ENCODE measurements at regions not wholly inside any gene's neighbourhood (a gene's known extent, or its start where the extent isn't known, plus 50 kb on each side); places are given as distances from the start of the nearest gene placed in this dataset.
"Not testable (repeated sequence)": the region's sequence is repeated elsewhere in the genome, so short reads cannot be mapped to it uniquely, and the experiment has no call there.

GRCh38 chr11:134944131-134944530 lies 532.1 kb upstream of the B3GAT1 start:
- ChIA-PET CTCF (no interaction called here), POLR2A (no interaction called here)
- H3K27me3 Mint-ChIP-seq (ENCODE audit: insufficient read depth, unreplicated experiment) = no peaks in the 10 kb centered on the region
- DNase-seq (ENCODE audit: unreplicated experiment) = no peak
- no peaks in the 10 kb centered on the region for H3K4me1 Mint-ChIP-seq (ENCODE audit: insufficient read depth, unreplicated experiment)
- intact Hi-C loops (cut with micrococcal nuclease) = no loop called here
- no TSS peak for BruUV-seq (replicated peaks)
- no peak for TF ChIP-seq CTCF (IDR thresholded peaks at IDR 0.05; ENCODE audit: unreplicated experiment)
- no peaks in the 10 kb centered on the region for H3K36me3 Mint-ChIP-seq (ENCODE audit: insufficient read depth, unreplicated experiment)
- peaks cover 15% of the 10 kb centered on the region for H3K9me3 Mint-ChIP-seq (ENCODE audit: unreplicated experiment)
- H3K27ac Mint-ChIP-seq (ENCODE audit: low read depth, unreplicated experiment) = no peak overlapping the region
- H3K4me3 Mint-ChIP-seq (ENCODE audit: unreplicated experiment) = no peak overlapping the region

- intact Hi-C loops (cut with micrococcal nuclease) = no loop called here
- Mint-ChIP-seq H3K4me1 (ENCODE audit: insufficient read depth, unreplicated experiment) (no peaks in the 10 kb centered on the region), H3K36me3 (ENCODE audit: insufficient read depth, unreplicated experiment) (no peaks in the 10 kb centered on the region), H3K4me3 (ENCODE audit: unreplicated experiment) (no peak overlapping the region), H3K27ac (ENCODE audit: low read depth, unreplicated experiment) (no peak overlapping the region), H3K9me3 (ENCODE audit: unreplicated experiment) (peaks cover 15% of the 10 kb centered on the region), H3K27me3 (ENCODE audit: insufficient read depth, unreplicated experiment) (no peaks in the 10 kb centered on the region)
- CTCF ChIA-PET = no interaction called here
- no peak for TF ChIP-seq CTCF (IDR thresholded peaks at IDR 0.05; ENCODE audit: unreplicated experiment)
- POLR2A ChIA-PET = no interaction called here
- DNase-seq (ENCODE audit: unreplicated experiment) = no peak
- no TSS peak for BruUV-seq (replicated peaks)
Measured at GRCh38 chr11:134943544-134943943, 531.5 kb upstream of the B3GAT1 start.

- intact Hi-C loops (cut with micrococcal nuclease) = no loop called here
- no peak overlapping the region for H3K4me3 Mint-ChIP-seq (ENCODE audit: unreplicated experiment)
- BruUV-seq (replicated peaks) = no TSS peak
- H3K9me3 Mint-ChIP-seq (ENCODE audit: unreplicated experiment) = peaks cover 21% of the 10 kb centered on the region
- TF ChIP-seq CTCF (IDR thresholded peaks at IDR 0.05; ENCODE audit: unreplicated experiment) = no peak
- no peaks in the 10 kb centered on the region for H3K27me3 Mint-ChIP-seq (ENCODE audit: insufficient read depth, unreplicated experiment)
- H3K27ac Mint-ChIP-seq (ENCODE audit: low read depth, unreplicated experiment) = no peak overlapping the region
- H3K4me1 Mint-ChIP-seq (ENCODE audit: insufficient read depth, unreplicated experiment) = no peaks in the 10 kb centered on the region
- ChIA-PET POLR2A (no interaction called here), CTCF (no interaction called here)
- DNase-seq (ENCODE audit: unreplicated experiment) = no peak
- H3K36me3 Mint-ChIP-seq (ENCODE audit: insufficient read depth, unreplicated experiment) = peaks cover 6% of the 10 kb centered on the region
Measured at GRCh38 chr11:134942681-134943080, 530.6 kb upstream of the B3GAT1 start.

GRCh38 chr11:134941936-134942600 lies 530.0 kb upstream of the B3GAT1 start:
- H3K9me3 Mint-ChIP-seq (ENCODE audit: unreplicated experiment) = peaks cover 23% of the 10 kb centered on the region
- H3K36me3 Mint-ChIP-seq (ENCODE audit: insufficient read depth, unreplicated experiment); DNase-seq (ENCODE audit: unreplicated experiment); H3K4me3 Mint-ChIP-seq (ENCODE audit: unreplicated experiment); H3K27ac Mint-ChIP-seq (ENCODE audit: low read depth, unreplicated experiment); BruUV-seq (replicated peaks); intact Hi-C loops (cut with micrococcal nuclease); POLR2A ChIA-PET; H3K27me3 Mint-ChIP-seq (ENCODE audit: insufficient read depth, unreplicated experiment); CTCF ChIA-PET; H3K4me1 Mint-ChIP-seq (ENCODE audit: insufficient read depth, unreplicated experiment): not testable (repeated sequence)

- intact Hi-C loops (cut with micrococcal nuclease) = no loop called here
Measured at GRCh38 chr11:134941326-134941725, 529.3 kb upstream of the B3GAT1 start.

More at GRCh38 chr11:134941326-134941725, 529.3 kb upstream of the B3GAT1 start:
- Mint-ChIP-seq H3K27me3 (ENCODE audit: insufficient read depth, unreplicated experiment) (no peaks in the 10 kb centered on the region), H3K36me3 (ENCODE audit: insufficient read depth, unreplicated experiment) (peaks cover 10% of the 10 kb centered on the region), H3K9me3 (ENCODE audit: unreplicated experiment) (peaks cover 23% of the 10 kb centered on the region), H3K4me3 (ENCODE audit: unreplicated experiment) (no peak overlapping the region), H3K4me1 (ENCODE audit: insufficient read depth, unreplicated experiment) (no peaks in the 10 kb centered on the region), H3K27ac (ENCODE audit: low read depth, unreplicated experiment) (no peak overlapping the region)
- no peak for DNase-seq (ENCODE audit: unreplicated experiment)
- POLR2A ChIA-PET = no interaction called here
- TF ChIP-seq CTCF (IDR thresholded peaks at IDR 0.05; ENCODE audit: unreplicated experiment) = no peak
- BruUV-seq (replicated peaks) = no TSS peak
- CTCF ChIA-PET = no interaction called here

All from MCF 10A (cell line).